Vagina (tissue), 2 donors: ENCODE measurements at regions not wholly inside any gene's neighbourhood (a gene's known extent, or its start where the extent isn't known, plus 50 kb on each side); places are given as distances from the start of the nearest gene placed in this dataset.

Experiments
- CTCF ChIP-seq, 3 experiments: fragments of 450-650 bp in 2 of 3; fragments of 200-600 bp in 1 of 3; sonication (generic) in 1 of 3; IDR thresholded peaks; one replicate each; pipeline ENCODE4 v1.5.1; 2017 to 2019; ENCODE audit warnings: antibody characterized with exemption in 3 of 3, mild to moderate bottlenecking in 2 of 3, moderate library complexity in 2 of 3
- POLR2A ChIP-seq, 2 donors: fragments of 450-650 bp; IDR thresholded peaks; one replicate each; pipeline ENCODE4 v1.6.1; 2017; ENCODE audit warnings: antibody characterized with exemption in 2 of 2, mild to moderate bottlenecking in 2 of 2, moderate library complexity in 2 of 2

GRCh38 chr4:1469607-1470392 lies 63.6 kb upstream of the NKX1-1 start:
- no peak for TF ChIP-seq CTCF (IDR thresholded peaks at IDR 0.05)
- TF ChIP-seq POLR2A (IDR thresholded peaks at IDR 0.05) = no peak
